Left kidney (tissue), 1 donor: ENCODE measurements at regions not wholly inside any gene's neighbourhood (a gene's known extent, or its start where the extent isn't known, plus 50 kb on each side); places are given as distances from the start of the nearest gene placed in this dataset.

Experiments used
- DNase-seq: peaks from one replicate; pipeline ENCODE4 v3.0.0-alpha.2; 2013

DNA sequence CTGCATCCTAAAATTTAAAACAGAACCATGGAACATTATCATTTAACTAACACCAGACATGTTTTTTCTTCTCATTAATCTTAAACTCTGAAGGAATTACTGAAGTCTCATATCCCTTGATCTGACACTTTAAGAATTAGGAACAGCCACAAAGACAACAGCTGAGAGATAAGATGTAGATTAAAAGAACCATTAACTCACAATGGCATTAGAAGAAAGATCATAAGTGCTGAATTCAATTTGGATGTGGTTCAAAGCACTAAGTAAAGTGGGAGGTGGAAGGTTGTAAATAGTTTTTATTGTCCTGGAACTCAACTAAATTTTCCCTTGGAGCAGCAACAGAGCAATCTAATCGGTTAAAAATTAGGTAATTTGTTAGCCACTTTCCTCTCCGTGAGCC, 199.0 kb upstream of the ATP2B1 start:
- peak; percentile 38 for DNase-seq

DNA sequence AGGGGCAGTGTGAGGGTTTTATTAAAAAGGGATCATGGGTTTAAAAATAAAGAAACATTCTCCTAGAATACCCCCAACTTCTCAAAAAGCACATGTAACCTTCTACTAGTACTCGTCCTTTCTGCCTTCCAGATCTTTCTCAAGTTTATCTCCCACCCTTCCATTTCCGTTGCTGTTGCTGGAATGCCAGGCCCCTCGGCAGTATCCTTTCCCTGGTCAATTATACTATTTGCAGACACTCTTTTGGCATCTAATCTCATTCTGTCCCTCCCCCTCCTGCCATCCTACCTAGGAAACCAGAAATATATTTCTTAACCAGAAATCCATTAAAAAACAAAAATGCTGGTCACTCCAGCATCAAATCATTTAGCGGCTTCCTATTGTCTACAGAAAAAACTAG, 198.2 kb upstream of the ATP2B1 start:
- DNase-seq, result no peak

GRCh38 chr12:89906178-89906577, 197.5 kb upstream of the ATP2B1 start:
- DNase-seq, result no peak

- no peak for DNase-seq
These were observed 193.4 kb upstream of the ATP2B1 start for GRCh38 chr12:89901906-89902642.

DNA sequence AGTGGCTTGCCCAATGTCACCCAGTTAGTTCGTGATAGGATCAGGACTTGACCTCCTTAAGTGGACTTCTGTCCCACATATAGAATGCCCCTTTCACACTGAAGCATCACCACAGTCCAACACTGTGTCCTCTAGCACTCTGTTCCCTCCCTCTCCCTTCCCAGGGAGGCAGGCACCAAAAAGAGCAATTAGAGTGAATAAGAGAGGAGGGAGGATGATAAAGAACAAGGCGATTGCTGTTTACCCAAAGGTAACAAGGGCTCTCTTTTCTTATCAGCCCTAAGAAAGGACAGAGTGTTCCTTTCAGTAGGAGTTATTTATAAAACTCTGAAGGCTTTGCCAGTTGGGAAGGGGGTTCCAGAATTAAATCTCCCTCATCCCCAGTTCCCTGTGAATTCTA, 192.7 kb upstream of the ATP2B1 start:
- DNase-seq, result no peak

DNA sequence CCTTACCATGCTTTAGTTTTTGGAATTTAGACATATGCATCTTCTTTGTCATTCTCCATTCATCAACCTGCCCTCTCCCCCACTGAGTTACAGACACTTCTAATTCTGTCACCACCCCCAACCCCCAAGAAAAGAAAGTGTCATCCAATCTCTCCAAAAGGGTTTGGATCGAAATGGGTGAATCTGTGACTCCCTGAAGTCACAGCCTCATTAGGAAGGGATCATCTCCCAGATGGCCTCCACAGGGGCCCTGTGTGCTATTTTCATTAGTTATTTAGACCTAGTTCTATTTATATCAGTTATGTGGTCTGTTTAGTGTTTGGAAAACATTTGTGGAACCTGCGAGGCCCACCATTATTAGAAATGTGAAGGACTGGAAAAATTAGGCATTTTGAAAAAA, 191.0 kb upstream of the ATP2B1 start:
- no peak for DNase-seq

DNA sequence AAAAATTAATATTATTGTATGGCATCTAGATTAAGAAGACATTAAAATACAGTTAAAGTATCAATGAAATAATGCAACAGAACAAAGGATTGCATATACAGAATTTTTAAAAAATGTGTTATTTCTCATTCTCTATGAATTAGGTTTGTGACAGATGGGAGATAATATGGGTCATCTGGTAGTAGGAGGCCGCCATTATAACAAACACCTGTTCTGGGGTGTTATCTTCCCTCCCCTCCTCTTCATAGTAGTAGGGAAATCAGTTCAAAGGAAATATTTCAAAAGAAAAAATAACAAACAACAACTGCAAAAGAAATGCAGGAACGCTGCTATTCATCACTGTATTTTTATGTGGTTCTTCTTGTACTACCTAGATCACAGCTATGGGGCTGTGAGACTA, 187.0 kb upstream of the ATP2B1 start:
- no peak for DNase-seq

DNA sequence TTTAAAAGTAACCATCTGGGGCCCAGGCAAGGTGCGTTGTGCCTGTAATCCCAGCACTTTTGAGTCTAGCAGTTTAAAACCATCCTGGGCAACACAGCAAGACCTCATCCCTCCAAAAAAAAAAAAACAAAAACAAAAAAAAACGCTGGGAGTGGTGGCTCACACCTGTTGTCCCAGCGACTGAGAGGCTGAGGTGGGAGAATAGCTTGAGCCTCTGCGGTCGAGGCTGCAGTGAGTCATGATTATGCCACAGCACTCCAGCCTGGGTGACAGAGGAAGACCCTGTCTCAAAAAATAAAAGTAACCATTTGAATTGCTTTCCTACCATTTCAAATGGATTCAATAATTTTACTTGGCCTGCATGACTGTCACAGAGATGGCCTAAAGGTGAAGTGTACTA, 186.5 kb upstream of the ATP2B1 start:
- no peak for DNase-seq

DNA sequence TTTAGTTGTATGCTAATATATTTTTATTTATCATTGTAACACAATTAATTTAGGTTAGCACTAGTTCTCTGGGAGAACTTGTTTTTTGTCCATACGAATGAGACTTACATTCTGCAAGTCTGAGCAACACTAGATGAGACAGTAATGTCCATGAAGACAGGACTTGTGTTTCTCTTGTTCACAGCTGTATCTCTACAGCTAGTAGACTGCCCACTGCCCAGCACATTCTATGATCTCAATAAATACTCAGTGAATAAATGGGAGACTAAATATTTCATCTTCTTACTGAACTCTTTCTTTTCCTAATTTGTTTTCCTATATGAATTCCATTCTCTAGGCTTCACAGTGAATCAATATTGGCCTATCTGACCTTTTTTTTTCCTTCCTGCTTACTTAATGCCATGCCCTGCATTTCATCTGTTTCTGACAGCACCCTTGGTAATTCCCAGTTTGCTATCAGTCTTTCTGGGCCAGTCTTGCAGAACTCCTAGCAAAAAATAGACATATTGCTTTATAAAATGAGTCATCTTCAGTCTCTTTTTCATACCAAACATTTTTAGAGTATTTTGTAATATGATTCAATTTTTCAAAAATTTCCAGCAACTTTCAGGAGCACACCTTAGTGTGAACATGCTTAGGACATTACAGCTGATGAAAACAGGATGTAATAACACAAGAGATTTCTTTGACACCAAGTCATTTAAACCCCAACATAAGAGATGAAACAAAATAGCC, 185.5 kb upstream of the ATP2B1 start:
- no peak for DNase-seq

- DNase-seq, result no peak
These were observed 183.8 kb upstream of the ATP2B1 start for GRCh38 chr12:89892436-89892835.

DNA sequence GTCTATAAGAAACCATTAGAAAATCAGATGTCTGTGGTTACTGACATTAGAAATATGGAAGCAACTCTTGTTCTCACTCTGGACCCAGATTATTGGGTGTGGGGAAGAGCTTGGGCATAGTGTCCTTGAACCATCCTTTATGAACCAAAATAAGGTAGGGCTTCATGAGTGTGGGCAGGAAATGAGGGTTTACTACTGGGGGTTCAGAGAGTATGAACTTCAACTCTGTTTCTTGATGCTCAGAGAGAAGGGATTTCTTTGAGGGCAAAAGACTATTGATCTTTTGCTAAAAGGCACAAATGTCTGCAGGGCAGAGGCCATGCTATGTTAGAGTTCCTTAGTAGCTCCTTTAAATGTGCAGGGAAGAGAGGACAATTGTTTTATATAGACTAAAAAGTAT, 183.3 kb upstream of the ATP2B1 start:
- no peak for DNase-seq

- no peak for DNase-seq
These were observed 181.5 kb upstream of the ATP2B1 start for GRCh38 chr12:89890161-89890560.

DNA sequence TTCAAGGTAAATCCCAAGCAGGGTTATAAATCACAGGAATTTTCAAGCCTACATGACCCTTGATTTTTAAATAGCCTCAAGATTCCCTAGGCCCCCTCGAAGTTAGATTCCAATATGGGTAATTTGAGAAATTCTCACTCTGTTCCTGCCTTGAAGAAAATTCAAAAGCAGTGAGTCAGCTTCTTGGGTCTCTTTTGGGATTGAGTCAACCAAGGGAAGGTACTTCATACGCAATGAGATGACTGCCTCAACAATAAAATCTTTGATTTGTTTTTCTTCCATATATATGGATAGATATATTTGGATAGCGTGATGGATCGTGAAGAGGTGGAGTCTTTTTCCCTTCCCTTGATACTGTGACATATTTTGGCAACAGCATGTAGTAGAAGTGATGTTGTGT, 180.4 kb upstream of the ATP2B1 start:
- no peak for DNase-seq

- DNase-seq, result no peak
These were observed 176.3 kb upstream of the ATP2B1 start for GRCh38 chr12:89884952-89885351.

GRCh38 chr12:89884416-89884898, 175.8 kb upstream of the ATP2B1 start:
- DNase-seq, result no peak

DNA sequence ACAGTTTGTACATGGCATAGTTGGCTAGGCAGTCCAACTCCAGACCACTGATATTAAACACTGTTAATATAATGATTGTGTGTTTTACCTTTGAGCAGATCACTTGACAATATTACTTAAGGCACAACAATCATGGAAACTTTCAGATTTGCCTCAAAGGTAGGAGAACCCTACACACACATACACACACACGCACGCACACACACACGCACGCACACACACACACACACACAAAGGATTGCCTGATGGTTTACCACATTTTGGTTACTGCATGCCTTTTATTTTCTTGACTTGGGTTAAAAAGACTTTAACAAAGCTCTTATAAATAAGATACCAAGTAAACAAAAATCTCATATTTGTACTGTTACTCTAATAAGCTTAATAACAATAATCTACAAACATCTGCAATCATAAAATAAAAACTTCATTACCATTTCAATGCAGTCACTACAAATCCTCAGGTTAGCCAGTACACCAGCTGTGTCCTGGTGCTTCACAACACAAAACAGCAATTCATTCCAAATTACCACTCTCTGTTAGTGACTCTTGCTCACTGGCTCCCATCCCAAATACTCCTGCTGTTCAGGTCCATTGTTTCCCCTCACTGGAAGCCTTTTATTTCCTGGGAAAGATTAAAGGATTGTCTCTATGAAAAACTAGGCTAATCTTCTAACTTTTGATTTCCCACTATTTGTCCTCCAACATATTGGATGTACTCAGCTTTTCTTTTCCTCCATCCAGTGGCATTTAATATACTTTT, 175.2 kb upstream of the ATP2B1 start:
- DNase-seq, result no peak

DNA sequence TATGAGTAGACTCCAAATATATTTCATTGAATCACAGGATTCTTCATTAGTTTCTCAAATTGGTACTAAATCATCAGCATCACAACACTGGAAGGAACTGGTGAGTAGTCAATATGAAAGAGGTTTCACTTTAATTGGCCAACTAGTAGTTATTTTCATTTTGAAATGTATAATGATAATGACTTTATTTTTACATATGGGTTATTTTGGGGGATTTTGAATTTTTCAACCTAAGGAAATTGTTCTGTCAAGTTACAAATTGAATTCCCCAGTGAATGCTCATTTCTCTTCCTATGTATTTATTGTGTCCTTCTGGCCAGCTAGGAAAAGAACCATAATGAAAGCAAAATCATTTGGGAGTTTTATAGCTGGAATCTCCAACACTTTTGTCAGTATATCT, 174.2 kb upstream of the ATP2B1 start:
- no peak for DNase-seq

DNA sequence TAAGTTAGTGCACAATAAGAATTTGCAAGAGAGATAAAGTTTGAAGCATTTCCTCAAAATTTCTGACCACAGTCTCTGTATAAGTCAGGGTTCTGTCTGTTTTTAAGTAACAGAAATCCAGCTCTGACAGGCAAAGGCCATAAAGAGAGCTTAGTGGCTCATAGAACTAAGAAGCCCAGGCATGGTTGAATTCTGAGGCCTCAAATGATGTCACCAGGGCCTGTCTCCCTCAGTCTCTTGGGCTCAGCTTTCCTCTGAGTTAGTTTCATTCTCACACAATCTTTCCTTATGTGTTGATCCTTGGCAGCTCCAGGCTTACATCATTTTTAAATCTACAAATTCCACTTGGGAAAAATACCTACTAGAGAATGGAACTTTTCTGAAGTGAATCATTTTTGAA, 173.4 kb upstream of the ATP2B1 start:
- no peak for DNase-seq

DNA sequence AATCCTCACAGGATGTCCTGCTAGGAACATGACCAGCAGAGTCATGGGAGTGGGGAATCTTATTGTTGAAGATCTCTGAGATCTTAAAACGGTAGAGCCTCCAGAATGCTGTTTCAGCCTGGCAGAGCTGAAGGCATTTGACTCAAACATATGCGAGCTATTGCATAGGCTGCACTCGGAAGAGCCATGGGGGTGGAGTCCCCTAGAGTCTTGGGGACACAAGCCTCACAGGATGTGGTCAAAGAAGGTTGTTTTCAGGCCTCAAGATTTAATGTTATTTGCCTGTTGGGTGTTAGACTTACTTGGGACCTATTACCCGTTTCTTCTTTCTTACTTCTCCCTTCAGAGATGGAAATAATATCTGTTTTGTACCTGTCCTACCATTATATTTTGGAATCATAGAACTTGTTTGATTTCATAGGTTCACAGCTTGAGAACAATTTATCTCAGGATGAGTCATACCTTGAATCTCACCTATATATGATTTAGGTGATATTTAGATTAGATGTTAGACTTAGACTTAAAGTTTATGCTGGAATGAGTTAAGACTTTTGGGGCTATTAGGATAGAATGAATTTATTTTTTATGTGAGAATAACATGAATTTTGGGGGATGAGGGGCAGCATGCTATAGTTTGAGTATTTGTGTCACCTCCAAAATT, 172.2 kb upstream of the ATP2B1 start:
- DNase-seq, result no peak

GRCh38 chr12:89879766-89880165, 171.1 kb upstream of the ATP2B1 start:
- no peak for DNase-seq

GRCh38 chr12:89878950-89879349, 170.3 kb upstream of the ATP2B1 start:
- DNase-seq, result no peak

DNA sequence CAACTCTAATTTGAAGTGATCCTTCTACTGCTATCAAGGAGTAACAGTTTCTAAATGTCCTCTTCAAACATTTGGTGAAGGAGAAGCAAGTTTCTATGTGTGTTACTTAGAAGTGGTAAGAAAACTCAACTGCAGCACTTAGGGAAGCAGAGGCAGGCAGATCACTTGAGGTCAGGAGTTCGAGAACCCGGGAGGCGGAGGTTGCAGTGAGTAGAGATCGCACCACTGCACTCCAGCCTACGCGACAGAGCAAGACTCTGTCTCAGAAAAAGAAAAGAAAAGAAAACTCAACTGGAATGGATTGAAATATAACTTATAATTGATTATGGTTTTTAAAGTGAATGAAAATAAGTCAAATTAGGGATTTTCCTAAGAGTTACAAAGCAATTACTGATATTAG, 169.7 kb upstream of the ATP2B1 start:
- no peak for DNase-seq

DNA sequence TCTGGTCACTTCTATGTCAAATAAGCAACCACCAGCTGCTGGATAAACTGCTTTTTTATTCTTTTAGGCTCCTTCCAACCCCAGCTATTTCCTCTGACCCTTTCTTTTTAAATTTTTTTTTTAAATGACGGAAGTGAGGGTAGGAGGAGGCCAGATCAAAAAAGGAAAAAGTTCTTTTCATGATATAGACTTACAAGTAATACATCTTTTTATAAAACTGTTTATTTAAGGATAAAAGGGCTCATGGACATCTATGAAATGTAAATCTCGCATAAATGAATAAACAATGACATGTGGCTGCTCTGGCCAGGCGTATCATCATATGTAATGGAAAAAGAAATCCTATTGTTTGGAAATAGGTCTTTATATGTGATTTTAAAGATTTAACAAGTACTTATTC, 169.0 kb upstream of the ATP2B1 start:
- DNase-seq, result no peak
